ENCODE measurements at regions not wholly inside any gene's neighbourhood (a gene's known extent, or its start where the extent isn't known, plus 50 kb on each side); places are given as distances from the start of the nearest gene placed in this dataset.
"Not testable (repeated sequence)": the region's sequence is repeated elsewhere in the genome, so short reads cannot be mapped to it uniquely, and the experiment has no call there.

GRCh38 chr21:9788281-9788680 is 733.1 kb upstream of the TPTE start:
- DNase-seq (ENCODE audit: low spot score) = not testable (repeated sequence)

- not testable (repeated sequence) for DNase-seq (ENCODE audit: low spot score)
These were observed 731.0 kb upstream of the TPTE start for GRCh38 chr21:9790354-9790753.

- not testable (repeated sequence) for DNase-seq (ENCODE audit: low spot score)
These were observed 729.9 kb upstream of the TPTE start for GRCh38 chr21:9791453-9791852.

- DNase-seq (ENCODE audit: low spot score) = peak; percentile 0
These were observed 726.1 kb upstream of the TPTE start for GRCh38 chr21:9795291-9795690.

GRCh38 chr21:9796293-9796692 is 725.1 kb upstream of the TPTE start:
- DNase-seq (ENCODE audit: low spot score) = not testable (repeated sequence)

- not testable (repeated sequence) for DNase-seq (ENCODE audit: low spot score)
These were observed 713.7 kb upstream of the TPTE start for GRCh38 chr21:9807675-9808074.

- DNase-seq (ENCODE audit: low spot score) = not testable (repeated sequence)
These were observed 710.0 kb upstream of the TPTE start for GRCh38 chr21:9811223-9812004.

- not testable (repeated sequence) for DNase-seq (ENCODE audit: low spot score)
These were observed 708.9 kb upstream of the TPTE start for GRCh38 chr21:9812507-9812906.

GRCh38 chr21:9813894-9814814 is 707.2 kb upstream of the TPTE start:
- not testable (repeated sequence) for DNase-seq (ENCODE audit: low spot score)

- not testable (repeated sequence) for DNase-seq (ENCODE audit: low spot score)
These were observed 706.1 kb upstream of the TPTE start for GRCh38 chr21:9815181-9815789.

GRCh38 chr21:9816734-9817334 is 704.5 kb upstream of the TPTE start:
- not testable (repeated sequence) for DNase-seq (ENCODE audit: low spot score)

- DNase-seq (ENCODE audit: low spot score) = not testable (repeated sequence)
These were observed 703.4 kb upstream of the TPTE start for GRCh38 chr21:9817841-9818441.

GRCh38 chr21:9819549-9820192 is 701.7 kb upstream of the TPTE start:
- not testable (repeated sequence) for DNase-seq (ENCODE audit: low spot score)

- not testable (repeated sequence) for DNase-seq (ENCODE audit: low spot score)
These were observed 700.8 kb upstream of the TPTE start for GRCh38 chr21:9820579-9820978.

GRCh38 chr21:9821472-9821871 is 699.9 kb upstream of the TPTE start:
- not testable (repeated sequence) for DNase-seq (ENCODE audit: low spot score)

- DNase-seq (ENCODE audit: low spot score) = not testable (repeated sequence)
These were observed 699.1 kb upstream of the TPTE start for GRCh38 chr21:9822093-9822820.

GRCh38 chr21:9823197-9824157 is 697.9 kb upstream of the TPTE start:
- DNase-seq (ENCODE audit: low spot score) = not testable (repeated sequence)

- not testable (repeated sequence) for DNase-seq (ENCODE audit: low spot score)
These were observed 690.6 kb upstream of the TPTE start for GRCh38 chr21:9830801-9831200.

GRCh38 chr21:9832751-9833150 is 688.6 kb upstream of the TPTE start:
- DNase-seq (ENCODE audit: low spot score) = not testable (repeated sequence)
